ENCODE measurements at regions not wholly inside any gene's neighbourhood (a gene's known extent, or its start where the extent isn't known, plus 50 kb on each side); places are given as distances from the start of the nearest gene placed in this dataset.
"Not testable (repeated sequence)": the region's sequence is repeated elsewhere in the genome, so short reads cannot be mapped to it uniquely, and the experiment has no call there.

DNA sequence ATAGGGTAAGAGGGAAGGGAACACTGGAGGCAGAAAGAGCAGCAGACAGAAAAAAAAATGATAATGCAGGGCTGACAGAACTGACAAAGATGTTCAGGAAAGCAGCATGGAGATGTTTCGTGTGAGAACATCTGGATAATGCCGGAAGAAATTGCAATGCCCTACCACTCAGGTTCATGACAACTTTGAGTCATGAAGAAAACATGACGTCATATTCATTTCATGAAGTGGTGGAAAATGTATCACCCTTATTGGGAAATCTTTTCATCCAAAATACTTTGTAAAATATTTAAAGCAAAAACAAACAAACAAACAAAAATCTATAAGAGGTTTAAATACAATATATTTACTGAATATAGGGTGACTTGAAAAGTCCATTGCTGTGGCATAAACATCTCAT is 305.4 kb upstream of the IGF1R start:
- no peaks in the 10 kb centered on the region for H3K36me3 ChIP-seq
- no peak overlapping the region for H3K4me3 ChIP-seq
- no peaks in the 10 kb centered on the region for H3K9me3 ChIP-seq
- no peaks in the 10 kb centered on the region for H3K27me3 ChIP-seq
- H3K4me1 ChIP-seq, result no peaks in the 10 kb centered on the region
- no peak for DNase-seq (ENCODE audit: low spot score in 2 of 2)
- H3K27ac ChIP-seq, result no peak overlapping the region
- TF ChIP-seq POLR2AphosphoS5 (IDR thresholded peaks at IDR 0.05), result no peak
- no peak for TF ChIP-seq POLR2A (IDR thresholded peaks at IDR 0.05)
- TF ChIP-seq CTCF (IDR thresholded peaks at IDR 0.05), result no peak
- intact Hi-C loops (cut with DNase I; ENCODE audit: low total_unique reads), result no loop called here

GRCh38 chr15:98344591-98344990 is 303.7 kb upstream of the IGF1R start:
- no peaks in the 10 kb centered on the region for H3K4me1 ChIP-seq
- no peaks in the 10 kb centered on the region for H3K36me3 ChIP-seq
- no peaks in the 10 kb centered on the region for H3K27me3 ChIP-seq
- TF ChIP-seq POLR2A (IDR thresholded peaks at IDR 0.05), result no peak
- H3K4me3 ChIP-seq, result no peak overlapping the region
- no peak for DNase-seq (ENCODE audit: low spot score in 2 of 2)
- no peak overlapping the region for H3K27ac ChIP-seq
- intact Hi-C loops (cut with DNase I; ENCODE audit: low total_unique reads), result no loop called here
- H3K9me3 ChIP-seq, result no peaks in the 10 kb centered on the region

DNA sequence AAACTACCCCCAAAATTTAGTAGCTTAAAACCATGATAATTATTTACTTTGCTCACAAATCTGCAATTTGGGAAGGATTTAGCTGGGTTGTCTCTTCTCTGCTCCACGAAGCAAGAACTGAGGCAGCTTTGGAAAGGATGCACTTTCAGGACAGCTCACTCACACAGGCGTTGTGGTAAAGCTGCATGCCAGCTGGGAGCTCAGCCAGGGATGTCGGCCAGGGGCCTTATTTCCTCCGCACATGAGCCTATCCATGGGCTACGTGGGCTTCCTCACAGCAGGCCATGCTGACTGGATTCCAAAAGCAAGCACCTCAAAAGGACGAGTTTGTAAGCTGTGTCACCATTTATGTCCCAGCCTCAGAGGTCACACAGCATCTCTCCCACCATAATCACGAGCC is 301.3 kb upstream of the IGF1R start:
- Histone ChIP-seq H3K27ac (no peak overlapping the region), H3K4me3 (no peak overlapping the region), H3K27me3 (no peaks in the 10 kb centered on the region), H3K4me1 (no peaks in the 10 kb centered on the region), H3K9me3 (no peaks in the 10 kb centered on the region), H3K36me3 (no peaks in the 10 kb centered on the region)
- no peak for DNase-seq (ENCODE audit: low spot score in 2 of 2)
- intact Hi-C loops (cut with DNase I; ENCODE audit: low total_unique reads), result no loop called here
- TF ChIP-seq CTCF (IDR thresholded peaks at IDR 0.05) (no peak), POLR2AphosphoS5 (IDR thresholded peaks at IDR 0.05) (no peak), POLR2A (IDR thresholded peaks at IDR 0.05) (no peak)

GRCh38 chr15:98347866-98348265 is 300.5 kb upstream of the IGF1R start:
- Histone ChIP-seq H3K4me1 (no peaks in the 10 kb centered on the region), H3K27me3 (no peaks in the 10 kb centered on the region), H3K4me3 (no peak overlapping the region), H3K36me3 (no peaks in the 10 kb centered on the region), H3K9me3 (no peaks in the 10 kb centered on the region), H3K27ac (no peak overlapping the region)
- DNase-seq (ENCODE audit: low spot score in 2 of 2), result no peak
- intact Hi-C loops (cut with DNase I; ENCODE audit: low total_unique reads), result no loop called here
- TF ChIP-seq POLR2A (IDR thresholded peaks at IDR 0.05) (no peak), CTCF (IDR thresholded peaks at IDR 0.05) (no peak), POLR2AphosphoS5 (IDR thresholded peaks at IDR 0.05) (no peak)

GRCh38 chr15:98350276-98350675 is 298.1 kb upstream of the IGF1R start:
- Histone ChIP-seq H3K27ac (no peak overlapping the region), H3K27me3 (no peaks in the 10 kb centered on the region), H3K9me3 (no peaks in the 10 kb centered on the region), H3K4me3 (no peak overlapping the region), H3K36me3 (no peaks in the 10 kb centered on the region), H3K4me1 (no peaks in the 10 kb centered on the region)
- DNase-seq (ENCODE audit: low spot score in 2 of 2), result no peak
- intact Hi-C loops (cut with DNase I; ENCODE audit: low total_unique reads), result no loop called here
- TF ChIP-seq CTCF (IDR thresholded peaks at IDR 0.05) (no peak), POLR2AphosphoS5 (IDR thresholded peaks at IDR 0.05) (no peak), POLR2A (IDR thresholded peaks at IDR 0.05) (no peak)

DNA sequence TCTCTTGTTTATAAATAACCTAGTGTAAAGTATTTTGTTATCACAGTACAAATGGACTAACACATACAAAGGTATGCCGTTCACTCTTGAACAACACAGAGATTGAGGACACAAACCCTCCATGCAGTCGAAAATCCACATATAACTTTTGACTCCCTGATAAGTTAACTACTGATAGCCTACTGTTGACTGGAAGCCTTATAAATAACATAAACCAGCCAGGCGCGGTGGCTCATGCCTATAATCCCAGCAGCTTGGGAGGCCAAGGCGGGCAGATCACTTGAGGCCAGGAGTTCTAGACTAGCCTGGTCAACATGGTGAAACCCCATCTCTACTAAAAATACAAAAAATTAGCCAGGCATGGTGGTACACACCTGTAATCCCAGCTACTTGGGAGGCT is 290.1 kb upstream of the IGF1R start:
- DNase-seq (ENCODE audit: low spot score in 2 of 2); H3K4me3 ChIP-seq; H3K27ac ChIP-seq; intact Hi-C loops (cut with DNase I; ENCODE audit: low total_unique reads); H3K36me3 ChIP-seq; H3K9me3 ChIP-seq; H3K4me1 ChIP-seq; H3K27me3 ChIP-seq: not testable (repeated sequence)
